HPDE6-E6E7 (cell line): ENCODE measurements at regions not wholly inside any gene's neighbourhood (a gene's known extent, or its start where the extent isn't known, plus 50 kb on each side); places are given as distances from the start of the nearest gene placed in this dataset.
"Not testable (repeated sequence)": the region's sequence is repeated elsewhere in the genome, so short reads cannot be mapped to it uniquely, and the experiment has no call there.

Experiments
- DNase-seq: peaks from one replicate; pipeline ENCODE4 v3.0.0; 2011; ENCODE audit warnings: missing footprints; ENCODE audit errors: extremely low spot score

- DNase-seq = no peak
Measured at GRCh38 chr10:117788911-117789310, 246.4 kb downstream of the EMX2 start.

- no peak for DNase-seq
Measured at GRCh38 chr10:117790179-117790578, 247.6 kb downstream of the EMX2 start.

- no peak for DNase-seq
Measured at GRCh38 chr10:117790621-117791020, 248.1 kb downstream of the EMX2 start.

GRCh38 chr10:117792214-117792613 lies 249.7 kb downstream of the EMX2 start:
- DNase-seq = no peak

GRCh38 chr10:117796130-117796745 lies 250.5 kb downstream of the RAB11FIP2 start:
- no peak for DNase-seq

- no peak for DNase-seq
Measured at GRCh38 chr10:117797296-117797695, 249.4 kb downstream of the RAB11FIP2 start.

- no peak for DNase-seq
Measured at GRCh38 chr10:117801691-117802090, 245.1 kb downstream of the RAB11FIP2 start.

- DNase-seq = no peak
Measured at GRCh38 chr10:117804470-117805011, 242.2 kb downstream of the RAB11FIP2 start.

- DNase-seq = no peak
Measured at GRCh38 chr10:117805139-117805538, 241.6 kb downstream of the RAB11FIP2 start.

GRCh38 chr10:117807441-117807840 lies 239.3 kb downstream of the RAB11FIP2 start:
- no peak for DNase-seq

GRCh38 chr10:117815816-117816215 lies 230.9 kb downstream of the RAB11FIP2 start:
- not testable (repeated sequence) for DNase-seq

GRCh38 chr10:117817116-117817515 lies 229.6 kb downstream of the RAB11FIP2 start:
- DNase-seq = no peak

GRCh38 chr10:117818721-117819120 lies 228.0 kb downstream of the RAB11FIP2 start:
- DNase-seq = no peak

GRCh38 chr10:117819304-117819703 lies 227.4 kb downstream of the RAB11FIP2 start:
- DNase-seq = no peak

GRCh38 chr10:117823980-117824379 lies 222.8 kb downstream of the RAB11FIP2 start:
- no peak for DNase-seq

- no peak for DNase-seq
Measured at GRCh38 chr10:117830205-117830604, 216.5 kb downstream of the RAB11FIP2 start.

- DNase-seq = no peak
Measured at GRCh38 chr10:117830787-117831212, 215.9 kb downstream of the RAB11FIP2 start.

GRCh38 chr10:117838500-117839498 lies 207.9 kb downstream of the RAB11FIP2 start:
- DNase-seq = not testable (repeated sequence)

GRCh38 chr10:117856426-117856825 lies 190.3 kb downstream of the RAB11FIP2 start:
- not testable (repeated sequence) for DNase-seq

- no peak for DNase-seq
Measured at GRCh38 chr10:117860135-117860534, 186.6 kb downstream of the RAB11FIP2 start.

GRCh38 chr10:117860823-117861222 lies 185.9 kb downstream of the RAB11FIP2 start:
- DNase-seq = no peak

- DNase-seq = no peak
Measured at GRCh38 chr10:117861329-117861728, 185.4 kb downstream of the RAB11FIP2 start.
